OCI-LY7 (cell line): ENCODE measurements at regions not wholly inside any gene's neighbourhood (a gene's known extent, or its start where the extent isn't known, plus 50 kb on each side); places are given as distances from the start of the nearest gene placed in this dataset.

Experiments
- BruUV-seq: library from RNA; stranded (reverse); fragments of 400-500 nt; replicated peaks from 2 replicates; lab custom pipeline; 2021; lab: Mats Ljungman, UMichigan
- CTCF ChIA-PET: fragments of 300-600 bp; sonication (Branson Sonifier 250); formaldehyde crosslinking; loops from one replicate; lab custom pipeline; 2022; ENCODE audit warnings: antibody characterized with exemption; ENCODE audit not compliant: unreplicated experiment; lab: Charles Lee
- POLR2A ChIA-PET: fragments of 300-600 bp; sonication (Branson Sonifier 250); formaldehyde crosslinking; loops from one replicate; lab custom pipeline; 2022; ENCODE audit warnings: antibody characterized with exemption; lab: Charles Lee
- DNase-seq: peaks from one replicate; pipeline ENCODE4 v3.0.0-alpha.2; 2015; ENCODE audit warnings: low spot score
- H2AFZ ChIP-seq: fragments of 200-600 bp; sonication (generic), shearing (Covaris generic); 2 replicates; pipeline ENCODE4 v1.6.1; 2014; ENCODE audit warnings: mild to moderate bottlenecking, antibody characterized with exemption, low read length, moderate library complexity
- H3K27ac ChIP-seq: fragments of 200-600 bp; sonication (generic); 2 replicates; pipeline ENCODE4 v1.5.1; 2014; ENCODE audit warnings: mixed run types, low read depth, mild to moderate bottlenecking, moderate library complexity, low read length, inconsistent platforms; ENCODE audit not compliant: poor library complexity, severe bottlenecking
- H3K36me3 ChIP-seq: fragments of 200-600 bp; sonication (generic); 2 replicates; pipeline ENCODE4 v1.6.1; 2014; ENCODE audit warnings: mild to moderate bottlenecking, antibody characterized with exemption, low read length, moderate library complexity, mixed read lengths; ENCODE audit not compliant: insufficient read depth
- H3K4me1 ChIP-seq: fragments of 200-600 bp; sonication (generic); 2 replicates; pipeline ENCODE4 v1.5.1; 2014; ENCODE audit warnings: mild to moderate bottlenecking, low read length; ENCODE audit not compliant: insufficient read depth, poor library complexity, severe bottlenecking
- H3K4me2 ChIP-seq: fragments of 200-600 bp; sonication (generic); 2 replicates; pipeline ENCODE4 v1.6.1; 2014; ENCODE audit warnings: mild to moderate bottlenecking, low read length
- H3K4me3 ChIP-seq: fragments of 200-600 bp; sonication (generic); 2 replicates; pipeline ENCODE4 v1.5.1; 2014; ENCODE audit warnings: mild to moderate bottlenecking, low read depth, low read length; ENCODE audit not compliant: poor library complexity, severe bottlenecking
- H3K79me2 ChIP-seq: fragments of 200-600 bp; sonication (generic); 2 replicates; pipeline ENCODE4 v1.6.1; 2016; ENCODE audit warnings: low read depth, mild to moderate bottlenecking, low read length, moderate library complexity, mixed read lengths; ENCODE audit not compliant: insufficient read depth
- H3K9me2 ChIP-seq: fragments of 200-600 bp; sonication (generic); 2 replicates; pipeline ENCODE4 v1.6.1; 2016; ENCODE audit warnings: mild to moderate bottlenecking, low read length, mixed read lengths; ENCODE audit not compliant: insufficient read depth
- H3K9me3 ChIP-seq: fragments of 200-600 bp; sonication (generic); 2 replicates; pipeline ENCODE4 v1.6.1; 2014; ENCODE audit warnings: mild to moderate bottlenecking, mixed run types, low read length, mixed read lengths
- H4K20me1 ChIP-seq: fragments of 200-600 bp; sonication (generic); 2 replicates; pipeline ENCODE4 v1.6.1; 2014; ENCODE audit warnings: mild to moderate bottlenecking, antibody characterized with exemption, low read length, moderate library complexity, mixed read lengths; ENCODE audit not compliant: insufficient read depth
- EZH2phosphoT487 ChIP-seq: fragments of 200-600 bp; sonication (generic); IDR thresholded peaks from 2 replicates; pipeline ENCODE4 v1.6.1; 2018; ENCODE audit warnings: low read depth, borderline replicate concordance, mild to moderate bottlenecking, mixed run types, antibody characterized with exemption, low read length, moderate library complexity, mixed read lengths
- intact Hi-C: fragments of 100-400 bp; cut with micrococcal nuclease; formaldehyde crosslinking; loops from one replicate; pipeline ENCODE4 v1.10.0; 2022; ENCODE audit not compliant: unreplicated experiment
- TF ChIP-seq, protein P1 (sequence below): fragments of 200-600 bp; sonication (generic); conservative IDR thresholded peaks from 2 replicates; pipeline ENCODE4 v1.5.1; 2014; ENCODE audit warnings: mild to moderate bottlenecking, antibody characterized with exemption, low read length, moderate library complexity, mixed read lengths

DNA sequence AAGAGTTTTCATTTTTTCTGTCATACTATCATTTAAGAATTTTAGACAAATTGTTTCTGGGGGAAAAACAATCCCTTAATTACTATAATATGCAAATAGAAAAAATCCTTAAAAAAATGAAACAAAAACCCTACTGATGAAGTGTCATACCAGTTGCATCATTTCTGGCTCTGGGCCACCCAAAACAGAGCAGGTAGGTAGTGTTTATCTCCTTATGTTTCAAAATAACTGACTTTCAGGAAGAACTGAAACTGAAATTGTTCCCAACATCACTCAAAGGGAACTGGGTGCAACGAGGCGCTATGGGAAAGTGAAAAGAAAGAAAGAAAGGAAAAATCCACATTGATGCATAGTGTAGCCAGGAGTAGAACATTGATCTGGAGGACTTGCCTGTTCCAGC is 653.1 kb upstream of the SOX9 start:
- Histone ChIP-seq H4K20me1 (no peaks in the 10 kb centered on the region), H3K4me1 (no peaks in the 10 kb centered on the region), H3K4me2 (no peak overlapping the region), H3K36me3 (no peaks in the 10 kb centered on the region), H3K4me3 (no peak overlapping the region), H3K27ac (no peak overlapping the region), H3K9me3 (no peaks in the 10 kb centered on the region), H3K9me2 (peaks cover 7% of the 10 kb centered on the region; the same call in 1 of the 2 replicates), H2AFZ (peak overlapping the region; percentile 13; the same call in 1 of the 2 replicates), H3K79me2 (no peaks in the 10 kb centered on the region)
- DNase-seq: no peak
- intact Hi-C loops: loop anchor here (10.0 kb wide), 1 partner anchor 383 kb away; no protein-coding TSS in a partner anchor
- ChIA-PET CTCF (no interaction called here), POLR2A (no interaction called here)
- no peak for TF ChIP-seq EZH2phosphoT487
- TF ChIP-seq, protein P1, sequence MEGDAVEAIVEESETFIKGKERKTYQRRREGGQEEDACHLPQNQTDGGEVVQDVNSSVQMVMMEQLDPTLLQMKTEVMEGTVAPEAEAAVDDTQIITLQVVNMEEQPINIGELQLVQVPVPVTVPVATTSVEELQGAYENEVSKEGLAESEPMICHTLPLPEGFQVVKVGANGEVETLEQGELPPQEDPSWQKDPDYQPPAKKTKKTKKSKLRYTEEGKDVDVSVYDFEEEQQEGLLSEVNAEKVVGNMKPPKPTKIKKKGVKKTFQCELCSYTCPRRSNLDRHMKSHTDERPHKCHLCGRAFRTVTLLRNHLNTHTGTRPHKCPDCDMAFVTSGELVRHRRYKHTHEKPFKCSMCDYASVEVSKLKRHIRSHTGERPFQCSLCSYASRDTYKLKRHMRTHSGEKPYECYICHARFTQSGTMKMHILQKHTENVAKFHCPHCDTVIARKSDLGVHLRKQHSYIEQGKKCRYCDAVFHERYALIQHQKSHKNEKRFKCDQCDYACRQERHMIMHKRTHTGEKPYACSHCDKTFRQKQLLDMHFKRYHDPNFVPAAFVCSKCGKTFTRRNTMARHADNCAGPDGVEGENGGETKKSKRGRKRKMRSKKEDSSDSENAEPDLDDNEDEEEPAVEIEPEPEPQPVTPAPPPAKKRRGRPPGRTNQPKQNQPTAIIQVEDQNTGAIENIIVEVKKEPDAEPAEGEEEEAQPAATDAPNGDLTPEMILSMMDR: no peak
- BruUV-seq: no TSS peak

GRCh38 chr17:71470062-71470461 is 650.8 kb upstream of the SOX9 start:
- H3K9me3 ChIP-seq: no peaks in the 10 kb centered on the region
- BruUV-seq: no TSS peak
- H3K79me2 ChIP-seq: no peaks in the 10 kb centered on the region
- no peaks in the 10 kb centered on the region for H4K20me1 ChIP-seq
- no peak overlapping the region for H3K4me3 ChIP-seq
- H3K4me2 ChIP-seq: no peak overlapping the region
- no peaks in the 10 kb centered on the region for H3K4me1 ChIP-seq
- H2AFZ ChIP-seq: no peak overlapping the region
- no peaks in the 10 kb centered on the region for H3K36me3 ChIP-seq
- ChIA-PET CTCF (no interaction called here), POLR2A (interaction anchor here (0.7 to 1.4 kb wide), 2 partner anchors 9 to 141 kb away, joined by 3 to 4 read pairs; no protein-coding TSS in a partner anchor)
- H3K27ac ChIP-seq: no peak overlapping the region
- H3K9me2 ChIP-seq: peaks cover 7% of the 10 kb centered on the region; the same call in 1 of the 2 replicates
- DNase-seq: no peak
- no peak for TF ChIP-seq EZH2phosphoT487
- TF ChIP-seq, protein P1: no peak
- intact Hi-C loops: loop anchor here (5.0 kb wide), 1 partner anchor 647 kb away; no protein-coding TSS in a partner anchor
